Gastrocnemius medialis (tissue), 4 donors: ENCODE measurements at regions not wholly inside any gene's neighbourhood (a gene's known extent, or its start where the extent isn't known, plus 50 kb on each side); places are given as distances from the start of the nearest gene placed in this dataset.

Experiments used
- POLR2A ChIP-seq, 2 donors: fragments of 450-650 bp; IDR thresholded peaks; one replicate each; pipeline ENCODE4 v1.6.1; 2017; ENCODE audit warnings: antibody characterized with exemption in 2 of 2, mild to moderate bottlenecking in 2 of 2, moderate library complexity in 2 of 2
- TF ChIP-seq, protein P1 (sequence below), 5 experiments: fragments of 450-650 bp in 3 of 5; fragments of 200-600 bp in 2 of 5; sonication (generic) in 2 of 5; IDR thresholded peaks in 4 of 5; conservative IDR thresholded peaks in 1 of 5; 1 replicate in 4 of 5; 2 replicates in 1 of 5; pipeline ENCODE4 v1.5.1; 2016 to 2019; ENCODE audit warnings: antibody characterized with exemption in 5 of 5, mild to moderate bottlenecking in 3 of 5, moderate library complexity in 3 of 5

DNA sequence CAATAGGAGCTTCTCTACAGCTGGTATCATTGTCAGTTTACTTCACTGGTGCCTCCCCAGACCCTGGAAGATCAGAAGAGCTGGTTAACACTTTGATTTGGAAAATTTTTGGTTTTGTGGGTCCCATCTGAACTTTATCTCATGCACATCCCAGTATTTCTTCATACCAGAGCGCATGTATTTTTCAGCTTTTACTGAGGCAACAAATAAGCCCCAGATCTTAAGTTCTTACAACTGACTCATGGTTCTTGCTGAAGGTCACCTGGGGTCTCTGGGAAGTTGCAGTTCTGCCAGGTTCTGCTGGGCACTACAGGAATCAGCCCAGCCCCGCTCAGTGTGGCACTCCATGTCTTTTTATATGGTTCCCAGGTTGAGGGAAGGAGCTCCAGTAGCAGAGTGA is 1249.9 kb downstream of the EFNB2 start:
- TF ChIP-seq, protein P1, sequence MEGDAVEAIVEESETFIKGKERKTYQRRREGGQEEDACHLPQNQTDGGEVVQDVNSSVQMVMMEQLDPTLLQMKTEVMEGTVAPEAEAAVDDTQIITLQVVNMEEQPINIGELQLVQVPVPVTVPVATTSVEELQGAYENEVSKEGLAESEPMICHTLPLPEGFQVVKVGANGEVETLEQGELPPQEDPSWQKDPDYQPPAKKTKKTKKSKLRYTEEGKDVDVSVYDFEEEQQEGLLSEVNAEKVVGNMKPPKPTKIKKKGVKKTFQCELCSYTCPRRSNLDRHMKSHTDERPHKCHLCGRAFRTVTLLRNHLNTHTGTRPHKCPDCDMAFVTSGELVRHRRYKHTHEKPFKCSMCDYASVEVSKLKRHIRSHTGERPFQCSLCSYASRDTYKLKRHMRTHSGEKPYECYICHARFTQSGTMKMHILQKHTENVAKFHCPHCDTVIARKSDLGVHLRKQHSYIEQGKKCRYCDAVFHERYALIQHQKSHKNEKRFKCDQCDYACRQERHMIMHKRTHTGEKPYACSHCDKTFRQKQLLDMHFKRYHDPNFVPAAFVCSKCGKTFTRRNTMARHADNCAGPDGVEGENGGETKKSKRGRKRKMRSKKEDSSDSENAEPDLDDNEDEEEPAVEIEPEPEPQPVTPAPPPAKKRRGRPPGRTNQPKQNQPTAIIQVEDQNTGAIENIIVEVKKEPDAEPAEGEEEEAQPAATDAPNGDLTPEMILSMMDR (IDR thresholded peaks at IDR 0.05 in 4 of 5, conservative IDR thresholded peaks at IDR 0.05 in 1 of 5), result no peak
- TF ChIP-seq POLR2A (IDR thresholded peaks at IDR 0.05), result no peak
